Chondrocyte (in vitro differentiated cells): ENCODE measurements at regions not wholly inside any gene's neighbourhood (a gene's known extent, or its start where the extent isn't known, plus 50 kb on each side); places are given as distances from the start of the nearest gene placed in this dataset.

Experiments used
- DNase-seq: peaks from one replicate; pipeline ENCODE4 v3.0.0; 2021; ENCODE audit warnings: mixed read lengths, low spot score
- H3K27ac Mint-ChIP-seq: one replicate; pipeline ENCODE4 v1.8.0; 2021; ENCODE audit warnings: mild to moderate bottlenecking, moderate library complexity, mixed read lengths; ENCODE audit not compliant: unreplicated experiment
- H3K27me3 Mint-ChIP-seq: 2 replicates; pipeline ENCODE4 v1.8.0; 2021; ENCODE audit warnings: low read depth, mixed read lengths
- H3K36me3 Mint-ChIP-seq: 2 replicates; pipeline ENCODE4 v1.8.0; 2021; ENCODE audit warnings: low read depth, mixed read lengths
- H3K4me1 Mint-ChIP-seq: 2 replicates; pipeline ENCODE4 v1.8.0; 2021; ENCODE audit warnings: low read depth, mild to moderate bottlenecking, mixed read lengths
- H3K4me3 Mint-ChIP-seq: one replicate; pipeline ENCODE4 v1.8.0; 2021; ENCODE audit warnings: mild to moderate bottlenecking, moderate library complexity, mixed read lengths; ENCODE audit not compliant: unreplicated experiment
- H3K9me3 Mint-ChIP-seq: 2 replicates; pipeline ENCODE4 v1.8.0; 2021; ENCODE audit warnings: low read depth, mixed read lengths
- TF ChIP-seq, protein P1 (sequence below): fragments of 200-600 bp; sonication (generic); IDR thresholded peaks from 2 replicates; pipeline ENCODE4 v1.5.0; 2021; ENCODE audit warnings: antibody characterized with exemption, mild to moderate bottlenecking, moderate library complexity

DNA sequence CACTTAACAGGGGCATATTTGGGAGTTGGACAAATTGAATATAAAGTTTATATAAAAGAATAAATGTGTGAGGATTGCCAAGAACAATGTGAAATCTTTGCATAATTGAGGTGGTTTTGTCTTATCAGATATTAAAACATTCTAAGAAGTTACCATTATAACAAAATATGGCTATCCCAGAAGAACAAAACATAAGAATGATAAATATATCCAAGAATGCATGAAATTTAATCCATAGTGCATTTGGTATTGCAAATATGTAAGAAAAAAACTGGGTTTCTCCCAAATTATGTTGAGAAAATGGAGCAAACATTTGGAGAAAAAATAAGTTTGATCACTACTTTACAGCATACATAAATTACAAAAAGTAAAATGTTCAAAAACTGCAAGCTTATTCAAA is 562.4 kb downstream of the RNF144A start:
- Mint-ChIP-seq H3K36me3 (no peaks in the 10 kb centered on the region), H3K4me1 (peaks cover 26% of the 10 kb centered on the region), H3K4me3 (no peak overlapping the region), H3K27me3 (no peaks in the 10 kb centered on the region), H3K27ac (no peak overlapping the region), H3K9me3 (peaks cover 11% of the 10 kb centered on the region)
- DNase-seq, result no peak
- TF ChIP-seq, protein P1, sequence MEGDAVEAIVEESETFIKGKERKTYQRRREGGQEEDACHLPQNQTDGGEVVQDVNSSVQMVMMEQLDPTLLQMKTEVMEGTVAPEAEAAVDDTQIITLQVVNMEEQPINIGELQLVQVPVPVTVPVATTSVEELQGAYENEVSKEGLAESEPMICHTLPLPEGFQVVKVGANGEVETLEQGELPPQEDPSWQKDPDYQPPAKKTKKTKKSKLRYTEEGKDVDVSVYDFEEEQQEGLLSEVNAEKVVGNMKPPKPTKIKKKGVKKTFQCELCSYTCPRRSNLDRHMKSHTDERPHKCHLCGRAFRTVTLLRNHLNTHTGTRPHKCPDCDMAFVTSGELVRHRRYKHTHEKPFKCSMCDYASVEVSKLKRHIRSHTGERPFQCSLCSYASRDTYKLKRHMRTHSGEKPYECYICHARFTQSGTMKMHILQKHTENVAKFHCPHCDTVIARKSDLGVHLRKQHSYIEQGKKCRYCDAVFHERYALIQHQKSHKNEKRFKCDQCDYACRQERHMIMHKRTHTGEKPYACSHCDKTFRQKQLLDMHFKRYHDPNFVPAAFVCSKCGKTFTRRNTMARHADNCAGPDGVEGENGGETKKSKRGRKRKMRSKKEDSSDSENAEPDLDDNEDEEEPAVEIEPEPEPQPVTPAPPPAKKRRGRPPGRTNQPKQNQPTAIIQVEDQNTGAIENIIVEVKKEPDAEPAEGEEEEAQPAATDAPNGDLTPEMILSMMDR, result no peak

DNA sequence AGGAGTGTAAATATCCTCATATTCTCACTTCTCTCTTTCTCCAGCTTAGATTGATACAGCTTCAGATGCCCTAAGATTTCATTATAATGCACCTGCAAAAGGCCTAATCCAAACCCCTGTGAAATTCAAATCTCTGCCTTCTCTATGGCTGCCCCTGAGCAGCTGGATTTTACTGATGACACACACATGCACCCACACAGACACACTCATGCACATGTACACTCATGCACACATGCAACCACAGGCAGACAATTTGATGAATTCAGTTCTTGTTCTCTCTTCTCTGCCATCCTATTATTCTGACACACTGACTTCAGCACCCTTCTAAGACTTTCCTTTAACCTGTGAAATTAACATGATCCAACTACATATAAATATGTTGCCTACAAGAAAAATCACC is 563.2 kb downstream of the RNF144A start:
- peaks cover 26% of the 10 kb centered on the region for H3K4me1 Mint-ChIP-seq
- H3K4me3 Mint-ChIP-seq, result no peak overlapping the region
- TF ChIP-seq, protein P1, result no peak
- no peak for DNase-seq
- H3K9me3 Mint-ChIP-seq, result peaks cover 11% of the 10 kb centered on the region
- H3K27me3 Mint-ChIP-seq, result no peaks in the 10 kb centered on the region
- H3K36me3 Mint-ChIP-seq, result no peaks in the 10 kb centered on the region
- no peak overlapping the region for H3K27ac Mint-ChIP-seq

DNA sequence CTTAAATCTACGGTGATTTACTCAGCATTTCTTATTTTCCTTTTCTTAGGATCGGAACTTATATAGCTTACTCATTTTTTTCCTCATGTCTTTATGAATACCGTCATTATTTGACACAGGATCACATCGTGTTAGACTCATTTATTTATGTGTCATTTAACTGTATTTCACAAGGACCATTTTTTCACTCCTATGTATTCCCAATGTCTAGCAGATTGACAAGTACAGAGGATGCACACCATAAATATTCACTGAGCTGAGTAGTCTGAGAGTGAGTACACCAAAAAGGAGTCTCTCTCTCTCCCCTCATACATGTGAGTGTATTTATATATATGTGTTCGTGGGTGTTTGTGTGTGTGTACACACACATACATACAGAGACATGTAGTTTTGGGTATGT is 573.5 kb downstream of the RNF144A start:
- no peaks in the 10 kb centered on the region for H3K36me3 Mint-ChIP-seq
- DNase-seq, result no peak
- no peaks in the 10 kb centered on the region for H3K27me3 Mint-ChIP-seq
- peaks cover 9% of the 10 kb centered on the region for H3K9me3 Mint-ChIP-seq
- TF ChIP-seq, protein P1, result no peak
- H3K4me1 Mint-ChIP-seq, result no peaks in the 10 kb centered on the region
- no peak overlapping the region for H3K4me3 Mint-ChIP-seq
- no peak overlapping the region for H3K27ac Mint-ChIP-seq

DNA sequence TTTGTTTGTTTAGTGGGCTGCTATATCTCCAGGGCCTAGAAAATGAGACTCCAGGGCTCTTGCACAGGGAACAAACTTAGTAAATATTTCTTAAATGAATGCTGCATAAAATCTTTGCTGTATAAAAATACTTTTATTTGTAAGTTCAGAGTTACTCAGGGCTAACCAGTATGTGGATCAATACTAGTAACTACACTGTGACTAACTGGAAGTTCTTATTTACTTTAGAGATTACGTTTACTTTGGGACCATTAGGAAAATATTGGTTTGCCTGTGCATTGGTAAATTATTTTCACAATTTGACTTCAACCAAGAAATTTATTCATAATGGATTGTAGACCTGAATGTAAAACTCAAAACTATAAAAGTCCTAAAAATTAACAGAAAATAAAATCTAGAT is 575.5 kb downstream of the RNF144A start:
- no peaks in the 10 kb centered on the region for H3K4me1 Mint-ChIP-seq
- TF ChIP-seq, protein P1, result no peak
- H3K27me3 Mint-ChIP-seq, result peaks cover 3% of the 10 kb centered on the region
- no peak for DNase-seq
- no peaks in the 10 kb centered on the region for H3K36me3 Mint-ChIP-seq
- no peak overlapping the region for H3K4me3 Mint-ChIP-seq
- peaks cover 9% of the 10 kb centered on the region for H3K9me3 Mint-ChIP-seq
- no peak overlapping the region for H3K27ac Mint-ChIP-seq

DNA sequence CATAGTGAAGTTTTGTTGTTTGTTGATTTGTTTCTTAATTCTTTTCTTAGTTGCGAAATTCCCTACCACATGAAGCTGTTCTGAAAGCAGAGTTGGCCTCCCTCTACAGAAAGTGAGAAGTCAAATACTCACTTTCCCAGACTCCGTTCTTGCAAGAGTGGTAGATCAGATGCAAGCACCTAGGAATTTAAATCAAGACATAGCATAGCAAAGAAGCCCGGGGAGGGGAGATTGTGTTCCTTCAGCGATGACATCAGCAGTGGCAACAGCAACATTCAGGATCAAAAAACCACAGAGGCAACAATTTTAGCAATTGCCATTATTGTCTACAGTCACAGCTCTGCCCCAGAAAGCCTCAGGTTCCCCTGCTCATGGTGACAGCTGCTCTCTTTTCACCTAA is 580.0 kb downstream of the RNF144A start:
- Mint-ChIP-seq H3K27ac (no peak overlapping the region), H3K9me3 (peaks cover 9% of the 10 kb centered on the region), H3K27me3 (peaks cover 6% of the 10 kb centered on the region), H3K36me3 (no peaks in the 10 kb centered on the region), H3K4me1 (no peaks in the 10 kb centered on the region), H3K4me3 (no peak overlapping the region)
- TF ChIP-seq, protein P1, result no peak
- no peak for DNase-seq
